HG03432 (cell line): ENCODE measurements at regions not wholly inside any gene's neighbourhood (a gene's known extent, or its start where the extent isn't known, plus 50 kb on each side); places are given as distances from the start of the nearest gene placed in this dataset.
"Not testable (repeated sequence)": the region's sequence is repeated elsewhere in the genome, so short reads cannot be mapped to it uniquely, and the experiment has no call there.

ENCODE experiments used
- ATAC-seq: cut with Tn5 transposase; IDR thresholded peaks from one replicate; pipeline ENCODE4 v1.9.1; 2021; ENCODE audit warnings: mild to moderate bottlenecking, moderate library complexity; ENCODE audit not compliant: unreplicated experiment

- ATAC-seq, result no peak
These were observed 197.4 kb downstream of the RASEF start for GRCh38 chr9:82865524-82865923.

DNA sequence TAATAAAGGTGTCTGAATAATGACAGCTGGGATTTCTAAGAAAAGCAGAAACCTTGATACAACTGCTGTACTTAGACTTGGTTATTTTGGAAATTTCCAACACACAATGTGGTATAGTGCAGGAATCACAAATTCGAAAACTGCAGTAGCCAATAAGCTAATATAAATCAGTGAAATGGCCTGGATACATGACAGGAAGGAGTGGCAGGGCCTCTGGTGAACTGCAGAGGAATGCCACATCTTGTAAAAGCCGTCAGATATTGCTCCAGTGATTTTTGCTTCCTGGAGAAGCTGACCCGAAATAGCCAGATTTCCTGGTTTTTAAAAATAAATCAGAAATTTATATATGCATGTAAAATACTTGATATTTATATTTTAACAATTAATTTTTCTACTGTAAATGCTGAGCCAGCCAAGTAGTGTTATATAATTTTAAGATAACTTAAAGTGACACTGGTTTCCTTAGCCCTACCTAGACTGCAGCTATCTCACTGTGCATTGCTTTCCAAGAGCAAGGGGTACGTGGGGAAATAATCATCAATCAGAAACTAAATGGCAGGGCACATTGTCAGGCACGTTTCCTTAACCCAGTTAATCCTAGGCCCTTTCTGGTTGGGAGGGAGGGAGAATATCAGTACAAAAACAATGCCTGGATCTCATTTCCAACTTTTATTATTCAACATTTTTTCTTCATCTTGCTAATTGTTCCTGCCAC lies 182.4 kb downstream of the RASEF start:
- ATAC-seq, result no peak

DNA sequence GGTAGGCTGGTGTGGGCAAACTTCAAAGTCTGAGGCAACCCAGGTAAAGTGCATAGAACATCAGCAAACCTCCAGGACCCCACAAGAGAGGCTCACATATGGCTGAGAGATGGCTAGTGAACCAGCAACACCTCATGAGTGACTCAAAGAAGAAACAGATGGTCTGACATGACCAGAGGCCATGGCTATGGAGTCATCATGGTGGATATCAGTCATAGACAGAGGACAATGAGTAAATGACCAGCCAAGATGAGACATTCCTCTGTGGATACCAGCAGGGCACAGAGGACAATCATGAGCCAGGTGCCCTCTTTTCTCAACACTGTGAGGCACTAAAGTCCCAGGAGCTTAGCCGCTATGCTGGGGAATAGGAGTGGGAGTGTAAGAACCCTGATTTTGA lies 180.8 kb downstream of the RASEF start:
- no peak for ATAC-seq

DNA sequence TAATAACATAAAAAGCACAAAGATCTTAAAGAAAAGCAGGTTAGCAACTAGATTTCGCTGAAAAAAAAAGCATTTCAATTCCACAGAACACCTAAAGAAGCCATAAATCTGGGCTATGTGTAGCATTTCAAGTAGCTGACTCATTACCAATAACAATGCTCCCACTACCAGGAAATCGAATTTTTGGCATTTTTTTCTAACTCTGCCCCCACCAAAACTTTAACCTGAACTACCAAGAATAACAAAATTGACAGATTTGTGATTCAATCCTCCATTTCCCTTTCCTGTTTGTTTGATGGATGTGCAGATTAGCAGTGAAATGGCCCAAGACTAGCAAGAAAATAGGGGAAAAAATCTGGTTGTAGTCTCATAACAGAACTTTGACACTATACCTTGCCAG lies 180.2 kb downstream of the RASEF start:
- ATAC-seq, result no peak

DNA sequence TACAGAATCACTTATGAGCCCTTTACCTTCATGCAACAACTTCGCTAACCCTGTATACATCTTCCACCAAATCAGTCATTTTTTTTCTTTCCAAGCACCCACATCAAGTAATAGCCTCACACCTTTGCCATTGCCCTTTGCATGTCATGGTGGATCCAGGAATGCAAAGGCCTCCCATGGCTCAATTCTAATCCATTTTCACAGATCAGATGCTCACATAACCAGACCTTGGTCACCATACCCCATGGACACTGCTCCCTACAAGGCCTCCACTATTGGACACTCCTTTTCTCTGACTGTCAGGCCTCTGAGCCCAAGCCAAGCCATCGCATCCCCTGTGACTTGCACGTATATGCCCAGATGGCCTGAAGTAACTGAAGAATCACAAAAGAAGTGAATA lies 179.5 kb downstream of the RASEF start:
- ATAC-seq, result no peak

- ATAC-seq, result not testable (repeated sequence)
These were observed 179.0 kb downstream of the RASEF start for GRCh38 chr9:82883974-82884373.

GRCh38 chr9:82890401-82890800 lies 172.5 kb downstream of the RASEF start:
- ATAC-seq, result no peak

DNA sequence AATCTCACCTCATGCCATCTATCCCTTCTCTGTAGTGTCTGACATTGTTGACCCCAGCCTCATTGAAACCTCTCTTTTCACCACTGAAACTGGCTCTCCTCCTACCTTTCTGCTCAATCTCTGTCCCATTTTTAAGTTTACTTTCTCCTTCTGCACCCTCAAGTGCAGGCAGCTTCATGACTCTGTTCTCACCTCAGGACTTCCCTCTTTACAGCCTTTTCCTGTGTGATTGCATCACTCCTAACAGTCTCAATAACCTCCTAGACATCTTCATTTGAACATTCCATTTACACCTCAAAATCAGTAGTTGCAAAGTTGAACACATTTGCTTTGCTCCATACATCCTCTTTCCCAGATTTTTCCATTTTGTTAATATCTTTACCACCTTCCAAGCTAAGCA lies 172.1 kb downstream of the RASEF start:
- no peak for ATAC-seq

DNA sequence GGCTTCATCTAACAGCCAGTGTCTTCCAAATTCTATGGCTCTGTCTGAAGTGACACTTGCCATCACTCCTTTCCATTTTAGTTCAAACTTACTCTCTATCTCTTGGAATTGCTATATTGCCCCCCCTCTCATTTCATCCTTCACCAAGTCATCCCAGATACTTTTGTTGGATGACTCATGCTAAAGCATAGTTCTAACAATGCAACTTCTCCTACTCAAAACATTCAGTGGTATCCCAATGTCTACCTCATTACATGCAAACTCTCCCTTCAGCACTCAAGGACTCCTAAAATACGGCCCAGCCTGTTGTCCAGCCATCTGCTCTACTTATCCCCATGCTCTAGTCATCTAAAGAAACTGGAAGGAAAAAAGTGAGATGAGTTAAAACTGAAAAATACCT lies 171.6 kb downstream of the RASEF start:
- no peak for ATAC-seq

GRCh38 chr9:82893549-82893948 lies 169.4 kb downstream of the RASEF start:
- ATAC-seq, result no peak

GRCh38 chr9:82894548-82894947 lies 168.4 kb downstream of the RASEF start:
- ATAC-seq, result no peak

- ATAC-seq, result no peak
These were observed 167.8 kb downstream of the RASEF start for GRCh38 chr9:82894961-82895821.

DNA sequence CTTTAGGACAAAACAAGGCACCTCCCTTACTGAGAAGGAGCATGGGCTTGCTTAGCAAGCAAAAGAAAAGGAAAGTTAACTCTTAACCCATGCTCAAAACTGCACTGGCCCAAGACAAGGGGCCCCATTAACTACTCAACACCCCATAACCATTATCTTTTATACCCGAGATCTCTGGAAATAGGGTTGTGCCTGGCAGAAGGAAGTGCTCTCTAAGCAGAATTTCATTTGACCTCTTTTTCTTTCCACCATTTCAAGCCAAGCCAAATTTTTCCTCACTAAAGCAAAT lies 167.2 kb downstream of the RASEF start:
- no peak for ATAC-seq

DNA sequence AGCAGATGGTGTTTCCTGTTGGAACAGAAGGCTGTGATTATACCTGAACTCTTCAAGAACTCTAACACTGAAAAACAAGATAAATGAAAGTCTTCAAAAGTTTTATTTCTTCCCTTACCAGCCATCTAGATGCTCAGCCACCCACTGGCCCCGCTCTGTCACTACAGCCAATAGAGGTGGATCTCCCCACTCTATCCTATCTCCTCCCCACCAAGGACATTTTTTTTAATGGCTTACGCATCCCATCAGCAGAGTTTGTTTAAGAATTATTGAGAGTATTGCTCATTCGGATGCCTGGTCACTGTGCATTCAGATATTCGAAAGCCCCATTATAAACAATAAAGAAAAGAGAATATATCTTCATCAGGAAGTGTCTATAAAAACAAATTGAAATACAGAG lies 159.4 kb downstream of the RASEF start:
- ATAC-seq, result no peak

DNA sequence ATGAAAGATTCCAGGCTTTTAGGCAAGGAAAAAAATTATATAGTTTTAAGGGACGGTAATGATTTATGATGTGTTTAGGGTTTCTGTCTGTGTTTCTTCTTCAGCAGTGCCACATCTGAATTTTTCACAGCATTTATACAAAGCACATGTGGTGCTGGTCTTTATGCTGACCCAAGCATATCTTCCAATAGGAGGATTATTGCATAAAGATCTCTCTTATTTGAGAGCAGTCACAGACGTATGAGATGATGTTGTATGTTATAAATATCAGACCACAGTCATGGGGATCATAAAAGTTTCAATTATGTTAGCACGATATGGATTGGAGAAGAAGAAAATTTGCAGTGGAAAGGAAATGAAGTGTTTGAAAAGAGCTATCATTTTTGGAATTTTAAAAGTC lies 150.9 kb downstream of the RASEF start:
- ATAC-seq, result no peak

DNA sequence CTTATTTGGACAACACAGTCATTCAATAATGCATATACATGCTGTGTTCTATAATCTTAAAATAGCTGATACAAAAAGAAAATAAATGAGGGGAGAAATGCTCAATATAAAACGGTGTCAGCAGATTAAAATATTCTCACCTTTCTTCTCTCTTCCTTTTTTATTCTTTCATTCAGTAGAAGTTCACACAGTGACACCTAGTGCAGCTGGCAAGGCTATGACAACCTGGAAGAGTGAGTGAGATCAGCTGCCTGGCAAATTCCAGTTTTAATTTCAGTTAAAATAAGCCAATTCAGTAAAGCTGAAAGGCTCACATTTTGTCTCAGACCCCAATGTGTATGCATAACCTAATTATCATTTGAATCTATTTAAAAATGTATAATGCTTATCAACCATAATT lies 150.3 kb downstream of the RASEF start:
- ATAC-seq, result no peak

GRCh38 chr9:82916238-82916637 lies 146.7 kb downstream of the RASEF start:
- ATAC-seq, result not testable (repeated sequence)

DNA sequence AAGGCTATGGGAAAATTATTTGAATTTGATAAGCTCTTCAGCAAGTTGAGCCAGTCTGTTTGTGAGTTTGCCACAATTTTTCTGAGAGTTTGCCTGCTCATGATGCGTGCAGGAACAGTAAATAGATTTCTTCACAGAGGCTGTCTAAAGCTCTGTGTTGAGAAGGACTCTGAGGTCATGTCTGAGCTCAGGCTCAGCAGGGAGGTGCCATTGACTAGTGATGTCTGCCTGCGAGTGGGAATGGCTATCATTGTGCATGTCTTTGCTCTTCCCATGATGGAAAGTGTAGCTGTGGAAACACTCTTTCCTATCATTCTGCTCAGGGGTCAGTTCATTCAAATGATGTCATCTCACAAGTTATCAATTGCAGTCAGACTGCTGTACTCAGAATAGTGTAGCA lies 142.8 kb downstream of the RASEF start:
- ATAC-seq, result no peak

DNA sequence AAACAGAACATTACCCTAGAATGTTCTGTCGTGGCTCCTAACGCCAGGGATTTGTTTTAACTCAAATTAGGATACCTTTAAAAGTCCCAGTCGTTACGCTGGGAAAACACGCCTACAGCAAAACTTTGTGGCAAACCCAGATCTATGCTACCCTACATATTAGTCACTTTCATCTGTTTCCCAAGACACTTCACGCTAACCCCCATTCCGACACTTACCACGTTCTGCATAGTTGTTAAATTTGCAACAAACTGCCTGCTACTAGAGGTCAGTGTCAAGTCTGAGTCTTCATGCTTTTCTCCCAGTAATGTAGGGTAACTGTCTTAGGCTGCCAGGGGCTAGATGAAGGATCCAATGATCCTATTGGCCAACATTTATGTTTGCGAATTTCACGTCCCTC lies 140.3 kb downstream of the RASEF start:
- no peak for ATAC-seq

- ATAC-seq, result no peak
These were observed 139.6 kb downstream of the RASEF start for GRCh38 chr9:82923092-82923911.

GRCh38 chr9:82923912-82924605 lies 138.9 kb downstream of the RASEF start:
- ATAC-seq, result no peak
